HG03139 (cell line): ENCODE measurements at regions not wholly inside any gene's neighbourhood (a gene's known extent, or its start where the extent isn't known, plus 50 kb on each side); places are given as distances from the start of the nearest gene placed in this dataset.
A peak's percentile ranks its signal among the peaks of the same experiment; 100 is the strongest.

Experiments
- ATAC-seq: cut with Tn5 transposase; IDR thresholded peaks from one replicate; pipeline ENCODE4 v1.9.1; 2021; ENCODE audit not compliant: unreplicated experiment

- ATAC-seq, result no peak
Measured at GRCh38 chr5:54655266-54655665, 137.7 kb downstream of the SNX18 start.

DNA sequence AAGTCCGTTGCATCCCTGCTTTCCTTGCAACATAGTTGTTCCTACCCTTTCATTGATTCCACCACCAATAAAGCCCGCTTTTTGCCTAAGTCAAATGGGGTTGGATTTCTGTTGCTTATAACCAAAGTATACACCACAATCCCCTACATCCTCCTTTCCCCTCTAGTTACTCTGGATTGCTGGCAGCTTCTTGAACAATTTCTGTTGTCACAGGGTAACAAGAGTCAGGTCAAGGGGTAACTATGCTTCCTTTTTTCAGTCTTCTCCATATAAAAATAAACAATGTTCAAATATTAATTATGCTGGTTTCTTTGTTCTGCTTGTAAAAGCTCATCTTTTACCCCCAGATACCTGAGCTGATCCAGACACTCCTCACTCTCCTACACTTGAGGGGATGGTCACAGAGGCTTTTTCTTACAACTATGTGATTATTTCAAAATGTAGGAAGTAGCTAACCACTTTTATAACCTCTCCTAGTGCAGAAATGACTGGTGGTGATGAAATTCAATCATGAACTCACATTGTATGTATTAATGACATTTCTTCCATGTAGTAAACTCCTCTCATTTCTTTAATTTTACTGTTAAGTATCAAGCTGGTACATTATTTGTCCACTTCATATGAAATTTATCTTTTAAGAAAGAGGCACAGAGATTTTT lies 136.5 kb downstream of the SNX18 start:
- no peak for ATAC-seq

GRCh38 chr5:54651482-54652076 lies 134.0 kb downstream of the SNX18 start:
- no peak for ATAC-seq

GRCh38 chr5:54649041-54649504 lies 131.5 kb downstream of the SNX18 start:
- ATAC-seq, result no peak

DNA sequence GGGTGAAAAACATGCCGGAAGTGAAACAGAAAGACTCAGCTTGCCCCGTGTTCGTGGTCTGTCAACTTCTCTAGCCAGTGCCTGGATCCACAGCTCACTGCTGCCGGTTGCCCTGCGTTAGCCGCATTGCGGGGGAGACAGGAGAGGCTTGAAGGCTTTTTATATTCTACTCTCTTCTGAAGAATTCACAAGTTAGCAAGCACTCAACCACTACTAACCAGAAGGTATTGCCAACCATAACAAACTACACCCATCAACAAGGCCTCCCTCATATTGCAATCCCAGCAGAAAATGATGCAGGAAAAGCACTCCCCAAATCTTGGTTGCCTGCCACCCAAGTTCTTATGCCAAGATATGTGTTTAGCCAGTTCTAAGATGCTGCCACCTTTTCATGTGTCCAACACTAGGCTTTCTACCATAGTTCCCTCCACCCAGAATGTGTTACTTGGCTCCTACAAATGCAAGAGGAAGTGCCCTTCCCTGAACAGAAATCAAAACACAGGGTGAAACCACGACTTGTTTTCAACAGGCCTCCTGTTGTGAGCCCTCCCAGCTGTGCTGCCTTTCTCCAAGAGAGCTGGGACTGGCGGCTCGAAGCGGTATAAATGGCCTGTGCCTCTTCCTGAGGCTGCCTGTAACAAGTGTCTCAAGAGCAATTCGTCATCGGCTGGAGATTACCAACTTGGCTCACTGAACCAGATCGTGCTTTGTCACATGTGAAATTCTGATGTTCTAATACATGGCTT lies 129.0 kb downstream of the SNX18 start:
- peak; percentile 94 for ATAC-seq

GRCh38 chr5:54645882-54646355 lies 128.4 kb downstream of the SNX18 start:
- no peak for ATAC-seq

DNA sequence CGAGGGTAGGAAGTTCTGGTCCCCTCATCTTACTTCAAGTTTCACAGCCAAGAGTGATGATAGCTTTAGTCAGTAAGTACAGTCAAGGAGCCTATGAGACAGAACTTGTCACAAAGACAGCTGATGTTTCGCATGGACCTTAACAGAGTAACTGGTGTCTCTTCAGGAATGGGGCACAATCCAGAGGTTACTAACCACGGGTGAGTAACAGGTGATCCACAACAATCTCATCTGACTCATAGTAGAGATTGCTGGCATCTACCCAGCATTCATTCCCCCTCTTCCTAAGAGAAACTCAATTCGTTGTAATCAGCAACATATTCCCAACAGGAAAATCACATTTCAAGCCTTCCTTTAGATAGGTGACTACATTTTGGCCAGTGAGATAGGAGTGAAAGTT lies 126.7 kb downstream of the SNX18 start:
- ATAC-seq, result no peak

- ATAC-seq, result no peak
Measured at GRCh38 chr5:54643685-54644106, 126.1 kb downstream of the SNX18 start.

DNA sequence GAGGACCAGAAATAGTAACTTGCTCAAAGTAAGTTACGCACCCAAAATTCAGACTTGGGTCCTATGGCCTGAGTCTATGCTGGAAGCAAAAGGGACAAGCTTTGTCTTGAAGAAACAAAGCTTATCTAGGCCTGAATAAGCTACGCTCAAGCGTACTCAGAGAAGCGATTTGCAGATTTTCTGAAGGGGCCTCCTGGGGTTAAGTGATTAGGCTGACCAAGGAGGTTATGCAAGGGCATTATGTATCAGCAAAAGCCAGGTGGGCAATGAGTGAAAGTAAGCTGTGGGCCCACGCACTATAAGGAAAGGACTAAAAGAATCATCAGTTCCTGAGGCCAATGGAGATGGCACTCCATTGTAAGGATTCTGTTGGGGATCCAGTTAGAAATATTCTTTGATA lies 122.1 kb downstream of the SNX18 start:
- ATAC-seq, result no peak

DNA sequence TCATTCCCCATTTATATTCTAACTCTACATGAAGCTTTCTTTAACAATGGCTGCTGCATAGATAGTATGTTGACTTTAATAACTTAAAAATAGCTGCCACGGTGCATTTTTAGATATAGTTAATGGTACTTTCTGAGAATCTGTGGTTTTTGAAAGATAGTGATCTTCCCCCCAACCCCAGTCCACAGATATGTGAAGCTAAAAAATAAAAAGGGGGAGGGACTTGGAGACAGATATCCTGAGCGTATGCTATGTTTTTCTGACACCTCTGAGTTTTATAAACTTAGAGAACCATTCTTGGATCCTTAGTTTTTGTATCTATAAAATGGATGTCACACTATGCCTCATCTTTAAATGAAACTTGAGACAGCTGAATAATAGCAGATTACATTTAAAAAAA lies 120.5 kb downstream of the SNX18 start:
- no peak for ATAC-seq

DNA sequence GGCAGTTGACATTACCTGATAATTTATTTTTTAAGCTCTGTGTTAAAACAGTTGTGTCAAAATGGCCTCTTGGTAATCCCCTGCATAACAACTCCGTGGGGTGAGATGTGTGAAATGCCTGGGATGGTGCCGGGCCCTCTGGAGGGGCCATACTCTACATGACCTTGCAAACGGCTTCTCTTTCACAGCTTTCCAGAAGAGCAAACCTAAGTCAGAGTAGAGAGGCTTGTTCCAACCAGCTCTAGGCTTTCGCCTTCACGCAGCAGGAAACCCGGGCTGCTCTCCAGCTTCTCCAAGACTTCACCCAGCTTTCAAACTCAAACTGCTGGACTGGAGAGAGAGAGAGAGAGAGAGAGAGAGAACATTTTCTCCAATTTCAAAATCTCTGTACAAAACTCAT lies 120.1 kb downstream of the SNX18 start:
- no peak for ATAC-seq

DNA sequence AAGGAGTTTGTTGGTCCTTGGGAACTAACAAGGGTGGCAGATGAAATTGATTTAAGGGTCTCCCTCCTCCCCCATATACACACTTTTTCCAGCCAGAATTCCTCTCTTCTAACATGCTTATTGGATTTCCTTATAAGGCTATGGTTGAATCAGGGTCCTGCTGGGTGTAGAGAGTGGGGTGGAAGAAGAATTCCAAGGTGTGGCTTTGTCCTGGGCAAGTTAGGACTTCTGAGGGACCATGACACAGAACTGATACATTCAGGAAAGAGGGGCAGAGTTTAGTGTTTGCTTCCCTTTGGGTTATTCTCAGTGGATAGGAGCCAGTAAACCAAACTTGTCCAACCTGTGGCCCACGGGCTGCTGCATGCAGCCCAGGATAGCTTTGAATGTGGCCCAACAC lies 116.5 kb downstream of the SNX18 start:
- no peak for ATAC-seq

DNA sequence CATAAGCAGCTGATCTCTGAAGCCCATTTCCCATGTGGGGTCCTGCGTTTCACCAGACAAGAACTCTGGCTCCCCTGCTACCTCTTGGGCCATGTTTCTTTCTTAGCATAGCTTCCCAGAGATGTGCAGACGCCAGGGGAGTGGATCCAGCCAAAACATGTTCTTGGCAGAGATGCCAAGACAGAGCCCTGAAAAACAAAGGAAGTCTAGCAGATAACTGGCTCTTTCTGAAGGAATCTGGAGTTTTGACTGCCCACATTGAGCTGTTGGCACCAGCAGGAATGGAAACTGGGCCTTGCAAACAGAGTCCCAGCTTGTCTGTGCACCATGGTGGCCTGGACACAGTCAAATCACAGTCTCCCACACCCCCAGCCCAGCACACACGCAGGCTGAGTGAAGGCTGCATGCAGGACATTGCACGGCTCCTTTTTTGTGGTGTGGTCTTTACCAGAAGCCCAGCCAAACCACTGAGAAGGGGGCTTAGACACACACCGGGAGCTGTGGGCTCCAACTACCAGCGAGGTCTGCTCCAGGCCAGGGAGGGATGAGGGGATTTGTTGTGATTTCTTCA lies 114.7 kb downstream of the SNX18 start:
- no peak for ATAC-seq

DNA sequence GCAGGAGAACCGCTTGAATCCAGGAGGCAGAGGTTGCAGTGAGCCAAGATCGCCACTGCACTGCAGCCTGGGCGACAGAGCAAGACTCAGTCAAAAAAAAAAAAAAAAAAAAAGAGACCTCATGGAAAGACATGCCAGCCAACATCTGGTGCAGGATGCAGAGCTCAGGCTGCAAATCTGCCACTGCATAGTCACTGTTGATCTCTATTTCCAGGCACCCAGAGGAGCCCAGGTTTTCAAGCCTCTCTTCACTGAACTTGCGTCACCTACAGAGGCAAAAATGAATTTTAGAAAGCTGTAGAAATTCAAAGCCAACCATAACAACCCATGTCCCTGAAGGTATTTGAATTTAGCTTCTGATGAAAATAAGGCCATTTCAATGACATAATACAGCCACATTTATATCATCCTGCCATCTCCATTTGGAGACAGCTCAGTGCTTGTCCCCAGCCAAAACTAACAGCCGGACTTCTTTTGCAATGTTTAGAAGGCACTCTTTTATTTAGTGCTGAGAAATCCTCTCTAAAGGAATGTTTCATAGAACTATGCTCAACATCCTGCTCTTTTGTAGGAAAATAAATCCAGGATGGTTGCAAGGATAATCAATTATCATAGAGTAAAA lies 113.3 kb downstream of the SNX18 start:
- ATAC-seq, result no peak

- no peak for ATAC-seq
Measured at GRCh38 chr5:54629115-54629514, 111.6 kb downstream of the SNX18 start.

DNA sequence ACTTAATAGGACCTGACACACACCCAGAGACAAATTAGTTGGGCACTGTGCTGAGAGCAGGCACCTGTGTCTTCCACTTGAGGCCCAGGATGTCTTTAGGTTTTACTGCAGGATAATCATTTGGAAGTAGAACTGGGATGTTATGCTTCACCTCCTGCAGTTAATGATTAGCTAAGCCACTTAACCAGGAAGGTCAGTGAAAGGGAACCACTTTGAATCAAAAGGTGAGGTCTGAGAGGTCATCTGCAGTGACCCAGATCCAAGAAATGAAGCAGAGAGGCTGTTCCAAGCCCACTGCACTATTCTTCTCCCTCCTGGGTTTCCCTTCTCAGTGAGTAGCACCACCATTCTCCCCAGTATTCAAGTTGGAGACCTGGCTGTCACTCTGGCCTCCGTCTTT lies 110.5 kb downstream of the SNX18 start:
- no peak for ATAC-seq

DNA sequence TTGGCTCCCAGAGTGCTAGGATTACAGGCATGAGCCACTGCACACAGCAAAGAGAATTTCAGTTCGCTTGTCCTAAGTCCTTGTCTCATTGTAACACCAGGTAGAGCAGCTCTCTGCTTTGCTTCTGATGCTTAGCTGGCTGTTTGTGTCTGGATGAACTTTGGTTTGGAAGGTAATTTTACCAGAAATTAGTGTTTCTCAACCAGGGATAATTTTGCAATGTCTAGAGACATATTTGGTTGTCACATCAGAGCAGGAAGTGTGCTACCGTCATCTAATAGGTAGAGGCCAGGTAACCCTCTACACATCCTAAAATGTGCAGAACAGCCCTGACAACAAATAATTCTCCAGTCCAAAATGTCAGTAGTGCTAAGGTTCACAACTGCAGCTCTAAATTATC lies 108.8 kb downstream of the SNX18 start:
- ATAC-seq, result no peak

DNA sequence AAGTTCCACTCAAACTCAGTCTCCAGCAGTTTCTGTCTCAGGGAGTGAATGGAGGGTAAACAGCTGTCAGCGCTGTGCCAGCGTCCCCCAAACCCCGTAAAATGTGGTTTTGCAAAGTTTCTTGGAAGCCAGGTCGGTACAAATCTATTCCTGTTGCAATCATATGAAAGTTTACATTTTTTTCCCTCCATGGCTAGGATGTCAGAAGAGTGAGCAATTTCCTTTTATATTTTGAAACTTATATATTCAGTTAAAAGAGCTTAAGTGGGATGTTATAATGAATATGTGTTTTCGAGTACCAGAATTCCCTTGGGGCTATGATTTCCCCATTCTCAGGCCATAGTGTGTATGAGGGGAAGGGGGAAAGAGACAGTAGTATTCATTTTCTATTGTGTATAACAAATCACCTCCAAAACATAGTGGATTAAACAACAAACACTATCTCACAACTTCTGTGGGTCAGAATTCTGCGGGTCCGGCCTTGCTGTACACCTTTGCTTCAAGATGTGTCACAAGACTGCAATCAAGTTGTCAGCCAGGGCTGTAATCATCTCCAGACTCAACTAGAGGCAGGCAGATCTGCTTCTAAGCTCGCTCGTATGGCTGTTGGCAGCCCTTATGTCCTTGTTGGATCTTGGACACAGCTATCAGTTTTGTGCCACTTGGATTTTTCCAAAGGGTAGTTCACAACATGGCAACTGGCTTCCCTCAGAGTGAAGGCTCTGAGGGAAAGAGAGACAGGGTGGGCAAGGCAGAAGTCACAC lies 107.4 kb downstream of the SNX18 start:
- ATAC-seq, result no peak

- no peak for ATAC-seq
Measured at GRCh38 chr5:54621709-54622108, 104.2 kb downstream of the SNX18 start.

DNA sequence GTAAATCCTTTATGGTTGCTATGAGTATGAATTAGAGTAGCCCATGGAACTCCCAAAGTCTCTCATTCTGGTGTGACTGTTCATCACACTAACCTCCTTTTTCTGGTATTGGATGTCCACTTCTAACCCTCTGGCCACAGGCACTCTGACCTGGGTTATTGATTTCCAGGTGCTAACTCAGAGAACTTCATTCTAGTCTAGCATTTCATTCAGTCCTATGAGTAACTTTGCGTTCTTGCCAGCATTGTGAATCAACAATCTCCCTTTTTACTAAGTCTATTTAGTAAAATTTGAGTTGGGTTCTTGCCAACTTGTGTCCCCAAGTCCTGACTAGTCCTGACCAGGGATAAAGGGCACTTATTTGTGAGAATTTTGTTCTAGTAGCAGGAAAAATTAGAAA lies 103.5 kb downstream of the SNX18 start:
- no peak for ATAC-seq
